Body of pancreas (tissue), 4 donors: ENCODE measurements at regions not wholly inside any gene's neighbourhood (a gene's known extent, or its start where the extent isn't known, plus 50 kb on each side); places are given as distances from the start of the nearest gene placed in this dataset.
A peak's percentile ranks its signal among the peaks of the same experiment; 100 is the strongest.

Source experiments
- ATAC-seq: fragments of 150-250 bp; one replicate; pipeline ENCODE4 v1.9.1; 2016
- DNase-seq, 4 donors: peaks; one replicate each; pipeline ENCODE4 v3.0.0-alpha.2; 2019
- H3K27ac ChIP-seq, 4 donors: fragments of 200-600 bp; sonication (generic); 1 replicate in 3 of 4; 2 replicates in 1 of 4; pipeline versions ENCODE4 v1.5.1 to v1.6.1; 2016 to 2019; ENCODE audit warnings: mild to moderate bottlenecking in 1 of 4, mixed read lengths in 1 of 4, moderate library complexity in 1 of 4
- H3K27me3 ChIP-seq, 2 donors: fragments of 200-600 bp; sonication (generic); one replicate each; pipeline ENCODE4 v1.6.0; 2016; ENCODE audit warnings: mild to moderate bottlenecking in 1 of 2
- H3K36me3 ChIP-seq, 2 donors: fragments of 200-600 bp; sonication (generic); replicated peaks in 1 of 2; 2 replicates each; pipeline ENCODE4 v1.5.1; 2016; ENCODE audit warnings: low read depth in 2 of 2; ENCODE audit not compliant: insufficient read depth in 1 of 2
- H3K4me1 ChIP-seq: fragments of 200-600 bp; sonication (generic); one replicate; pipeline ENCODE4 v1.6.0; 2016
- H3K4me3 ChIP-seq, 2 donors: fragments of 200-600 bp; sonication (generic); 1 replicate in 1 of 2; 2 replicates in 1 of 2; pipeline ENCODE4 v1.5.1; 2016 to 2019
- H3K9me3 ChIP-seq, 3 donors: fragments of 200-600 bp; sonication (generic); 1 replicate in 2 of 3; 2 replicates in 1 of 3; pipeline ENCODE4 v1.5.1; 2016
- POLR2A ChIP-seq, 3 donors: fragments of 450-650 bp; IDR thresholded peaks; one replicate each; pipeline ENCODE4 v1.6.1; 2016; ENCODE audit warnings: antibody characterized with exemption in 3 of 3, mild to moderate bottlenecking in 2 of 3
- WGBS, 2 donors: methylation state at CpG; one replicate each; pipeline ENCODE4 v1.1.5; 2017; 5-methylcytosine and 5-hydroxymethylcytosine counted together
- intact Hi-C: fragments of 100-400 bp; cut with DNase I; formaldehyde crosslinking; loops from one replicate; pipeline ENCODE4 v1.15.1; 2023
- TF ChIP-seq, protein P1 (sequence below), 7 experiments: fragments of 450-650 bp in 4 of 7; fragments of 200-600 bp in 3 of 7; sonication (generic) in 3 of 7; IDR thresholded peaks; one replicate each; pipeline ENCODE4 v1.5.1; 2016 to 2019; ENCODE audit warnings: antibody characterized with exemption in 7 of 7

DNA sequence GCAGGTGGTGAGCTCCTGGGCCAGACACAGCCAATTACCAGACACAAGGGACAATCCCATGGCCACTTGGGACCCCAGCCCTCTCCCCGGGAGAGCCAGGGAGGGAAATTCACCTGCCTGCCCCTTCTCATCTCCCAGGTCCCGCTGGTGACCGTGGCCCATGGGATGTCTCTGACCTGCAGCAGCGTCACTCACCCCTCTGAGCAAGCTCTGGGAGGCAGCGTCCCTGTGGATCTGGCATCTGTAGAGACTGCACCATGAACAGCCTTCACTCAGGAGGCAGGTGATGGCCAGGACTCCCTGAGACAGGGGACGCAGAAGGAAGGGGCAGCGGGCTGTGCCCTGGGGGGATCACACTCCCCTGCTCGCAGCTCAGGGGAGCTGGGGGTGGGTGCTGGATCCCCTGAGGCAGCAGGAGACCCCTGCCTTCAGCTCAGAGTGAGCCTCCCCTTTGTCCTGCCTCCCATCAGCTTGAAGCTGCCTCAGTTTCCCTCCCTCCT lies 90.8 kb downstream of the FOXL3 start:
- Histone ChIP-seq H3K9me3 (peaks cover 0 to 7% (median 0%) of the 10 kb centered on the region in 3 donors), H3K4me1 (no peaks in the 10 kb centered on the region), H3K36me3 (no peaks in the 10 kb centered on the region), H3K27me3 (no peaks in the 10 kb centered on the region), H3K4me3 (no peak overlapping the region), H3K27ac (no peak overlapping the region)
- TF ChIP-seq, protein P1, sequence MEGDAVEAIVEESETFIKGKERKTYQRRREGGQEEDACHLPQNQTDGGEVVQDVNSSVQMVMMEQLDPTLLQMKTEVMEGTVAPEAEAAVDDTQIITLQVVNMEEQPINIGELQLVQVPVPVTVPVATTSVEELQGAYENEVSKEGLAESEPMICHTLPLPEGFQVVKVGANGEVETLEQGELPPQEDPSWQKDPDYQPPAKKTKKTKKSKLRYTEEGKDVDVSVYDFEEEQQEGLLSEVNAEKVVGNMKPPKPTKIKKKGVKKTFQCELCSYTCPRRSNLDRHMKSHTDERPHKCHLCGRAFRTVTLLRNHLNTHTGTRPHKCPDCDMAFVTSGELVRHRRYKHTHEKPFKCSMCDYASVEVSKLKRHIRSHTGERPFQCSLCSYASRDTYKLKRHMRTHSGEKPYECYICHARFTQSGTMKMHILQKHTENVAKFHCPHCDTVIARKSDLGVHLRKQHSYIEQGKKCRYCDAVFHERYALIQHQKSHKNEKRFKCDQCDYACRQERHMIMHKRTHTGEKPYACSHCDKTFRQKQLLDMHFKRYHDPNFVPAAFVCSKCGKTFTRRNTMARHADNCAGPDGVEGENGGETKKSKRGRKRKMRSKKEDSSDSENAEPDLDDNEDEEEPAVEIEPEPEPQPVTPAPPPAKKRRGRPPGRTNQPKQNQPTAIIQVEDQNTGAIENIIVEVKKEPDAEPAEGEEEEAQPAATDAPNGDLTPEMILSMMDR (IDR thresholded peaks at IDR 0.05) = no peak
- intact Hi-C loops = no loop called here
- WGBS, 2 donors = 76 to 89% methylated on average over 4 to 6 of the region's 8 CpGs
- ATAC-seq (no peak), DNase-seq (peak in 2 of 4 donors; percentile 6 to 9)

GRCh38 chr7:381211-382042 lies 91.5 kb downstream of the FOXL3 start:
- intact Hi-C loops = no loop called here
- Histone ChIP-seq H3K9me3 (peaks cover 0 to 7% (median 0%) of the 10 kb centered on the region in 3 donors), H3K4me1 (no peaks in the 10 kb centered on the region), H3K27me3 (no peaks in the 10 kb centered on the region), H3K27ac (no peak overlapping the region), H3K4me3 (no peak overlapping the region), H3K36me3 (no peaks in the 10 kb centered on the region)
- WGBS, 2 donors = 78 to 81% methylated on average over 14 to 23 of the region's 23 CpGs
- ATAC-seq (no peak), DNase-seq (peak in 2 of 4 donors; percentile 8 to 10)
- TF ChIP-seq, protein P1 (IDR thresholded peaks at IDR 0.05) = no peak
- no peak for TF ChIP-seq POLR2A (IDR thresholded peaks at IDR 0.05)

DNA sequence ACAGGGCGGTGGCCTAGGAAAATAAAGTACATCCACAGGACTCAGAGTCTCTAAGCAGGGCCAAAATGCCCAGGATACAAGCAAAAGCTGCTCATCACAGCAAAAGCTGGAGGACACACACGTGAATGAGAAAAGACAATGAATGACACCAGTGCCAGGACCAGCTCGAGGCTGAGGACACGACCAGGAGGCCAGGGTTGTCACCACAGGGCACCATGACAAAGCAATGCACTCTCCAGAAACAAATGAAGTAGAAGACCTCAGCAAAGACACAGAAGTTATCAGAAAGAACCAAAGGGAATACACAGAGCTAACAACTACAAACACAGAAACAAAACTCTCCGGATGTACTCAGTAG lies 92.1 kb downstream of the FOXL3 start:
- ATAC-seq (no peak), DNase-seq (no peak)
- Histone ChIP-seq H3K27me3 (no peaks in the 10 kb centered on the region), H3K27ac (no peak overlapping the region), H3K36me3 (no peaks in the 10 kb centered on the region), H3K4me3 (no peak overlapping the region), H3K9me3 (peaks cover 0 to 7% (median 0%) of the 10 kb centered on the region in 3 donors), H3K4me1 (no peaks in the 10 kb centered on the region)
- TF ChIP-seq, protein P1 (IDR thresholded peaks at IDR 0.05) = no peak
- no peak for TF ChIP-seq POLR2A (IDR thresholded peaks at IDR 0.05)
- 69 to 83% methylated on average over 5 of the region's 5 CpGs for WGBS, 2 donors
- intact Hi-C loops = no loop called here

GRCh38 chr7:386385-386784 lies 96.4 kb downstream of the FOXL3 start:
- no peak for ATAC-seq
- Histone ChIP-seq H3K9me3 (peaks cover 0 to 7% (median 0%) of the 10 kb centered on the region in 3 donors), H3K4me3 (no peak overlapping the region), H3K27ac (no peak overlapping the region), H3K36me3 (no peaks in the 10 kb centered on the region), H3K4me1 (no peaks in the 10 kb centered on the region), H3K27me3 (no peaks in the 10 kb centered on the region)
- no peak for TF ChIP-seq POLR2A (IDR thresholded peaks at IDR 0.05)
- TF ChIP-seq, protein P1 (IDR thresholded peaks at IDR 0.05) = no peak
- intact Hi-C loops = no loop called here
- WGBS, 2 donors = 91 to 96% methylated on average over 11 of the region's 11 CpGs
- peak in 1 of 4 donors; percentile 6 for DNase-seq
